H1 (cell line): ENCODE measurements at regions not wholly inside any gene's neighbourhood (a gene's known extent, or its start where the extent isn't known, plus 50 kb on each side); places are given as distances from the start of the nearest gene placed in this dataset.
"Not testable (repeated sequence)": the region's sequence is repeated elsewhere in the genome, so short reads cannot be mapped to it uniquely, and the experiment has no call there.

Experiments
- CTCF ChIA-PET: fragments of 300-600 bp; sonication (Branson Sonifier 250); formaldehyde crosslinking; loops from one replicate; lab custom pipeline; 2021; ENCODE audit not compliant: partially characterized antibody; lab: Charles Lee
- POLR2A ChIA-PET: fragments of 300-600 bp; sonication (Branson Sonifier 250); formaldehyde crosslinking; loops from one replicate; lab custom pipeline; 2021; ENCODE audit warnings: inconsistent platforms; ENCODE audit not compliant: partially characterized antibody; lab: Charles Lee
- DNase-seq, 2 experiments: peaks; one replicate each; pipeline versions ENCODE4 v3.0.0 to v3.0.0-alpha.2; 2010 to 2022; ENCODE audit warnings: low spot score in 2 of 2, low read depth in 1 of 2, mixed read lengths in 1 of 2
- FAIRE-seq: peaks from 2 replicates; lab custom pipeline; 2011; peaks lifted over from hg19 to GRCh38; lab: Jason Lieb, UNC
- H2AFZ ChIP-seq: 2 replicates; pipeline ENCODE4 v1.8.1; 2012; ENCODE audit warnings: low read length, inconsistent platforms
- H2AK5ac ChIP-seq: 2 replicates; pipeline ENCODE4 v1.6.1; 2013; ENCODE audit warnings: low read depth, low read length
- H2BK120ac ChIP-seq: replicated peaks from 2 replicates; pipeline ENCODE3; 2013; ENCODE audit warnings: low read depth, low read length, inconsistent platforms
- H2BK12ac ChIP-seq: 2 replicates; pipeline ENCODE4 v1.6.1; 2013; ENCODE audit warnings: low read depth, low read length
- H2BK15ac ChIP-seq: 2 replicates; pipeline ENCODE4 v1.6.1; 2013; ENCODE audit warnings: low read length
- H2BK20ac ChIP-seq: 2 replicates; pipeline ENCODE4 v1.6.1; 2013; ENCODE audit warnings: low read length
- H2BK5ac ChIP-seq: 2 replicates; pipeline ENCODE4 v1.6.1; 2013; ENCODE audit warnings: low read depth, low read length
- H3K14ac ChIP-seq: 2 replicates; pipeline ENCODE4 v1.6.1; 2013; ENCODE audit warnings: inconsistent platforms; ENCODE audit not compliant: insufficient read length
- H3K18ac ChIP-seq: 2 replicates; pipeline ENCODE4 v1.6.1; 2013; ENCODE audit warnings: low read length; ENCODE audit errors: extremely low read depth
- H3K23ac ChIP-seq: 2 replicates; pipeline ENCODE4 v1.6.1; 2013; ENCODE audit warnings: inconsistent platforms; ENCODE audit not compliant: insufficient read length
- H3K23me2 ChIP-seq: 2 replicates; pipeline ENCODE4 v1.6.1; 2013; ENCODE audit warnings: low read depth, low read length
- H3K27ac ChIP-seq: 2 replicates; pipeline ENCODE4 v1.6.1; 2011; ENCODE audit warnings: low read depth, low read length, inconsistent platforms
- H3K27me3 ChIP-seq, 4 experiments: replicated peaks in 1 of 4; 1 replicate in 1 of 4; 2 replicates in 3 of 4; pipeline versions ENCODE4 v1.6.1 to v1.8.1; 2011 to 2013; ENCODE audit warnings: low read length in 3 of 4, mild to moderate bottlenecking in 3 of 4, inconsistent platforms in 2 of 4, mixed read lengths in 2 of 4, moderate library complexity in 1 of 4; ENCODE audit not compliant: control insufficient read depth in 3 of 4, insufficient read depth in 3 of 4; ENCODE audit errors: extremely low read depth in 1 of 4
- H3K36me3 ChIP-seq, 4 experiments: 2 replicates each; pipeline versions ENCODE4 v1.6.1 to v1.8.1; 2011 to 2013; ENCODE audit warnings: mild to moderate bottlenecking in 4 of 4, low read length in 3 of 4, moderate library complexity in 2 of 4, control low read depth in 1 of 4, inconsistent platforms in 1 of 4; ENCODE audit not compliant: insufficient read depth in 4 of 4, control insufficient read depth in 2 of 4
- H3K4ac ChIP-seq: replicated peaks from 2 replicates; pipeline ENCODE3; 2013; ENCODE audit warnings: low read length, low read depth, mixed read lengths, inconsistent platforms; ENCODE audit not compliant: insufficient read length
- H3K4me1 ChIP-seq, 4 experiments: replicated peaks in 1 of 4; 1 replicate in 1 of 4; 2 replicates in 3 of 4; pipeline versions ENCODE4 v1.6.1 to v1.8.1; 2011 to 2013; ENCODE audit warnings: low read length in 3 of 4, inconsistent platforms in 2 of 4, mixed read lengths in 1 of 4; ENCODE audit not compliant: insufficient read depth in 4 of 4, control insufficient read depth in 3 of 4
- H3K4me2 ChIP-seq, 2 experiments: 2 replicates each; pipeline versions ENCODE4 v1.6.1 to v1.8.1; 2011 to 2013; ENCODE audit warnings: low read depth in 2 of 2, low read length in 2 of 2, control low read depth in 1 of 2, inconsistent platforms in 1 of 2, mild to moderate bottlenecking in 1 of 2; ENCODE audit not compliant: insufficient read depth in 1 of 2
- H3K4me3 ChIP-seq, 4 experiments: fragments of 200-600, 300-600 bp in 1 of 4; sonication (generic), shearing (Covaris generic), sonication (Bioruptor Twin) in 1 of 4; 2 replicates each; pipeline versions ENCODE4 v1.5.1 to v1.8.1; 2011 to 2016; ENCODE audit warnings: low read length in 4 of 4, low read depth in 3 of 4, control low read depth in 2 of 4, inconsistent platforms in 2 of 4, mild to moderate bottlenecking in 2 of 4, mixed read lengths in 1 of 4, moderate library complexity in 1 of 4; ENCODE audit not compliant: insufficient read depth in 2 of 4; ENCODE audit errors: extremely low read depth in 1 of 4
- H3K56ac ChIP-seq: replicated peaks from 2 replicates; pipeline ENCODE3; 2013; ENCODE audit warnings: low read depth, mild to moderate bottlenecking, mixed read lengths, low read length, inconsistent platforms; ENCODE audit not compliant: insufficient read length
- H3K79me1 ChIP-seq: 2 replicates; pipeline ENCODE4 v1.6.1; 2013; ENCODE audit warnings: low read depth, low read length, control low read depth
- H3K79me2 ChIP-seq, 2 experiments: 2 replicates each; pipeline versions ENCODE4 v1.6.1 to v1.8.1; 2012 to 2013; ENCODE audit warnings: low read length in 2 of 2, mild to moderate bottlenecking in 2 of 2, inconsistent platforms in 1 of 2; ENCODE audit not compliant: insufficient read depth in 2 of 2, control insufficient read depth in 1 of 2
- H3K9ac ChIP-seq, 4 experiments: replicated peaks in 1 of 4; 1 replicate in 1 of 4; 2 replicates in 3 of 4; pipeline versions ENCODE4 v1.6.1 to v1.8.1; 2011 to 2013; ENCODE audit warnings: low read depth in 3 of 4, low read length in 3 of 4, control low read depth in 2 of 4, mild to moderate bottlenecking in 2 of 4, moderate library complexity in 2 of 4, inconsistent platforms in 1 of 4; ENCODE audit errors: extremely low read depth in 1 of 4
- H3K9me3 ChIP-seq, 2 experiments: 2 replicates each; pipeline versions ENCODE4 v1.6.1 to v1.8.1; 2012 to 2013; ENCODE audit warnings: mild to moderate bottlenecking in 2 of 2, moderate library complexity in 2 of 2, control low read depth in 1 of 2, inconsistent platforms in 1 of 2, low read depth in 1 of 2, low read length in 1 of 2, mixed read lengths in 1 of 2; ENCODE audit not compliant: insufficient read depth in 2 of 2
- H4K20me1 ChIP-seq, 2 experiments: replicated peaks in 1 of 2; 2 replicates each; pipeline versions ENCODE3 to v1.8.1; 2011 to 2013; ENCODE audit warnings: inconsistent platforms in 2 of 2, low read length in 2 of 2, mild to moderate bottlenecking in 1 of 2; ENCODE audit not compliant: insufficient read depth in 2 of 2, control insufficient read depth in 1 of 2
- H4K5ac ChIP-seq: 2 replicates; pipeline ENCODE4 v1.6.1; 2013; ENCODE audit warnings: low read length, low read depth, mixed read lengths, inconsistent platforms; ENCODE audit not compliant: insufficient read length
- H4K8ac ChIP-seq: 2 replicates; pipeline ENCODE4 v1.8.0; 2013; ENCODE audit warnings: mild to moderate bottlenecking, moderate library complexity, low read length, inconsistent platforms; ENCODE audit not compliant: insufficient read depth; ENCODE audit errors: extremely low read depth
- H4K91ac ChIP-seq: replicated peaks from 2 replicates; pipeline ENCODE3; 2013; ENCODE audit warnings: low read length, mixed read lengths, inconsistent platforms; ENCODE audit not compliant: insufficient read length
- WGBS, 2 experiments: shearing (Covaris generic) in 1 of 2; methylation state at CpG; one replicate each; pipeline versions ENCODE4 v1.1.6 to v1.1.7; 2013 to 2015; ENCODE audit warnings: low lambda C conversion rate in 2 of 2, mixed read lengths in 2 of 2, inconsistent platforms in 1 of 2, low coverage in 1 of 2, missing lambda C conversion rate in 1 of 2; ENCODE audit not compliant: insufficient replicate concordance in 2 of 2, insufficient coverage in 1 of 2, insufficient read length in 1 of 2; ENCODE audit errors: extremely low coverage in 1 of 2, missing lambda C conversion rate in 1 of 2; 5-methylcytosine and 5-hydroxymethylcytosine counted together

GRCh38 chr20:29073640-29074039 is 2183.8 kb upstream of the DEFB115 start:
- H3K4me1 ChIP-seq, H3K36me3 ChIP-seq, H2BK5ac ChIP-seq, H4K20me1 ChIP-seq, H3K27ac ChIP-seq, H3K4ac ChIP-seq, H2BK15ac ChIP-seq, H4K5ac ChIP-seq, H2BK20ac ChIP-seq, H3K4me3 ChIP-seq, H3K14ac ChIP-seq, POLR2A ChIA-PET, H2AFZ ChIP-seq, CTCF ChIA-PET, H2AK5ac ChIP-seq, H3K18ac ChIP-seq, H3K23me2 ChIP-seq, H3K23ac ChIP-seq, H3K79me1 ChIP-seq, H3K4me2 ChIP-seq, H3K79me2 ChIP-seq, H2BK120ac ChIP-seq, H4K91ac ChIP-seq, DNase-seq, H3K56ac ChIP-seq, H4K8ac ChIP-seq, H3K27me3 ChIP-seq, FAIRE-seq, H2BK12ac ChIP-seq, H3K9ac ChIP-seq: not testable (repeated sequence)
- H3K9me3 ChIP-seq: peaks cover 11 to 24% of the 10 kb centered on the region in 2 experiments
- WGBS, 2 experiments: 81% methylated on average over 8 of the region's 8 CpGs; no CpG with 5 or more reads in 1 of the 2 experiments
